NCI-H2029 treated with DMSO at 0.1 percent for 48 hours (cell line): ENCODE measurements at regions not wholly inside any gene's neighbourhood (a gene's known extent, or its start where the extent isn't known, plus 50 kb on each side); places are given as distances from the start of the nearest gene placed in this dataset.

Source experiments
- DNase-seq: peaks from one replicate; lab custom pipeline; 2025; lab: John Stamatoyannopoulos, UW

DNA sequence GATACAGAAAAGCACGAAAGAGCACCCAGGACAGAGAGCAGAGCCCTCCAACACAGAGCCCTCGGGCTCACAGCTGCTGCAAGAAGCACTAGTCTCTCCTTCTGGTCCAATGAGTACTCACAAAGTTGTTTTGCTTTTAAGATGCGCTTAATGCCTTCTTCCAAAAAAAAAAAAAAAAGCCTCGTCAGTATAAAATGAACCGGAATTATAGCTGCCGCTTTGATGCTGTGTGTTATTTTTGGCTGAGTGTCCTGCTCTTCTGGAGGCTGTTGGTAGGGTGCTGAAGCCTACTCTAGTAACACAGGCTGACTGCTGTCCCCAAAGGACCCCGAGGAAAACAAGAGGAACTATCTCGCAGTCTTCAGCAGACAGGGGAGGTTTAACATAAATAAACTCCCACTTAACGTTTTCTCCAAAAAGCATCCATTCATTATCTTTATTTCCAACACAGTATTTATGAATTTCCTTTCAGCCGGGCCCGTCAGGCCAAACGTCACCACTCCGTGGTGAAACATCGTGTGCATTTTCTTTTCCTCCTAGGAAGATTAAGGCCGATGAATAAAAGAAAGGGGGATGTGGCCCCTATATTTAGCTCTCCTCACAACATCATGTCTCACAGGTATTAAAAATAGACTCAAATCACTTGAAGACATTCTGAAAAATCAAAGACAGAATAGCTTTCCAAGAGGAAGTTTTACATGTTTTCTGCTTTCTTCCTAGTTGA lies 213.7 kb upstream of the PPARGC1A start:
- DNase-seq = no peak

DNA sequence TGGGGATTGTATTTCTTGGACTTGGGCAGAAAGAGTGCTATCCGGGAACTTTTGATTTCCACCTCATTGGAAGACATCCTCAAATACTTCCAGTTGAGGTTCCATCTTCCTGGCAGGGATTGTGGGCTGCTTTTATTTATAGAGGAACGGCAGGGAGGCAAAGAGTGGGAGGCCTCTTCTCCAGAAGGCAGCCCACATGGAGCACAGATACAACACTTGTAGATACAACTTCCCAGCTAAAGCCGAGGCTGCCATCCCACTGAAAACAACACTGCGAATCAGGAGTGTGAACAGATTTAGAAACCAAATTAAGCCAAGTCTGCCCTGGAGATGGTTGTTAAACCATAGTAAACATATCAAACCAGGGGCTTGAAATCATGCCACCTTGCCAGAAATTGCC lies 212.8 kb upstream of the PPARGC1A start:
- DNase-seq = no peak

DNA sequence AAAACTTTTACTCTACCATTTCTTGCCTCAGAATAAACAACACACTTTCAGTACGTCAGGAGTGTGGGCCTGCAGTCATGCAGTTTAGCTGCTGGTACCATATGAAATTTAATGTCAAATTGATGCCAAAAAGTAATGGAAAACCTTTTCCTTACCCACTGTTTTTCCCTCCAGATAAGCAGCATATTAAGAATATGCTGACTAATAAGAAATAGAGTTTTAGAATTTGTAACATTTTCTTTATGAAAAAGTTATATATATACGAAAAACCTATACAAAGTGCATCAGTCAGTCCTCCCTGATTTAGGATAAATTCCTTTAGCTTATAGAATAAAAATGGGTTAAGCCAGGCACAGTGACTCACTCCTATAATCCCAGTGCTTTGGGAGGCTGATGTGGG lies 206.8 kb upstream of the PPARGC1A start:
- no peak for DNase-seq

DNA sequence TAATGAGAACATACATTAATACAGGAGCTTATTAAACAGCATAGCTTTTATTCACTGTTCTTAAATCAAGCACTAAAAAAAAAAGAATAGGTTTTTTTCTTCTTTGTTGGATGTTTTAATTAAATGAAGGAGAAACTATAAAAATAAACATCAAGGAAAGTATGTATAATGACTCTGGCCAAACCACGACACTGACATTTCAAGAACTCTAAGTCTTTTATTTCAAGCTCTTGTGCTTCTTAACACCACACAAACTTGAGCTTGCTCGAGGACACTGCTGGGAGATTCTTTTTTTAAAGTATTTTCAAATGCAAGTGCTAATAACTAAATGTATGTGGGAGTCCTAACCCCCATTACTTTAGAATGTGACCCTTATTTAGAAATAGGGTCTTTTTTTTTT lies 204.9 kb upstream of the PPARGC1A start:
- no peak for DNase-seq

DNA sequence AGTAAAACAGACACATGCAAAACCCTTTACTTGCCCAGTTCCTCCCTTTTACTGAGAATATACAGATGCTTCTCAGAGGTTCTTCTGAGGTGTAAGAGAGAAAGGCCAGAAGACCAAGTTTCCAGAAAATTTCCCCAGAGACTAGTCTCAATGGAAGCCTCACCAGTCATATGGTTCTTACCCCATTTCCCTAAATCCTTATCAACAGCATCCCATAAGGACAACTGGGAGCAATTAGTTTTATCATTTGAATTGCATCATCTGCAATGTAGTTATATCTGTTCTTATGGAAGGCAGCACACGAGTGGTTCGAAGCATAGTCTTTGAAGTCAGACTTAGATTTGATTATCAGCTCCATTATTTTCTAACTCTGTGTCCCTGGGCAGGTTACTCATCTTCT lies 203.6 kb upstream of the PPARGC1A start:
- DNase-seq = no peak

DNA sequence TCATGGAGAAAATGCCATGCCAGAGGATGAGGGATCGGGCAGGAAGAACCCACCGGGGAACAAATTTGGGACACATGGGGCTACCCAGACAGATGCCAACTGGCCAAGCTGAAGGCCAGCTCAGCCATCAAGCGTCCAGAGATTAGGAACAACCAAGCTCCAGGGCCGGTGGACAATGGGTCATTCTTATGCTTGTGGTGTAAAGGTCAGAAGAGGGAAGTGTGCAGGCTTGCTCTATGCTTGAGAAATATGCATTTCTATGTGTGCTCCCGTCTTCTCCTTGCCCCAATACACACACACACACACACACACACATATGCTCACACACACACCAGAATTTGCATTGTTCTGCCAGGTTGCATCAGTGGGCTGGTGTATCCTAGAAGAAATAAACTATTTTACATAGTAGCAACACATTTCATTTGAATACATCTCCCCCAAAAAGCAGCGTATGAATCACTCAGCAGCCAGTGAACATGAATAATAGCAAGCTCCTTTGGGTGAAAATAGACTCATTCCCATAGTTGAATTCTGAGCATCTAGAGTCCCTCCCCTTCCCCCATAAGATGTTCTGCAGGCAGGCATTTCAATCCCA lies 201.9 kb upstream of the PPARGC1A start:
- no peak for DNase-seq

DNA sequence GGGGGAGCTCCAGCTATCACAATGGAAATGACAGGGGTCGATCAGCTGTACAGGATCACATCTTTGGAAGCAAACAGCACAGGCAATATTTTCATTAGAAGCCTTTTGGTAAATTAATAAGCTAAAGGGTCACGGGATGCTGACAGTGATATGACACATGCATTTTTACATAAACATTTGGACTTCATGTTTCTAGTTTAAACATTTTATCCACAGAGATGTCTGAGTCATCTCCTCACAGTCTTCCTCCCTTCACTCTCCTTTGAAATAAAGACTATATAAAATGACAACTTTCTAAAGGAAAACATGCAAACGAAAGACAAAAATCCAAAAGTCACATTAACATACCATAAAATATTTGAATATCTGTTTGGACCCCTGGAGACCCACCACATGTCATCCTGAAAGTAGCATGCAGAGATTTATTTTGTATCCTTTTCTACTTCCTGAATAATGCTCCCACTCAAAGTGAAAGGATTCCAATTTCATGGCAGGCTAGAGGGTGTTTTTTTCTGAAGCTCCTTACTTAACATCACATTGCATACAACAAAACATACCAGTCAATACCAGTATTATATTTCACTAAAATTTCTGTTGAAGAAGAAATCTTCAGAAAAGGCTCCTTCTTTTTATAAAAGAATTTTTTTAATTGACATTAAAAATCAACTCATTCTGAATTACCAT lies 200.1 kb upstream of the PPARGC1A start:
- DNase-seq = no peak

DNA sequence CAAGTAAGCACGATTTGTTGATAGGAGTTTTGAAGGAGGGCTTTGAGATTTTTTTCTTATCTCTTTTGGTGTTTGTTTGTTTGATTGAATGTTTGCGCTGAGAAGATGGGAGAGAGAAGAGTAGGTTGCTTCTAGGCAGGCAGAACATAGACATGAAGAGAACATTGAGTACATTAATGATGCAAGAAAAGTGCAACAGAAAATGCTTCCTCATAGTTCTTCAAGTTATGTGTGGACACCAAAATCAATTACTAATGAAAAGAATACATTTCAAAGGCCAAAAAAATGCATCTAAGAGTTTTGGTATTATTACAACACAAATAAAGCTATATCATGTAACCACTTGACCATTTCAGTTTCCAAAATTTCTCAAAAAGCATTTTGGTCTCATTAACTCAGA lies 191.0 kb upstream of the PPARGC1A start:
- DNase-seq = no peak

DNA sequence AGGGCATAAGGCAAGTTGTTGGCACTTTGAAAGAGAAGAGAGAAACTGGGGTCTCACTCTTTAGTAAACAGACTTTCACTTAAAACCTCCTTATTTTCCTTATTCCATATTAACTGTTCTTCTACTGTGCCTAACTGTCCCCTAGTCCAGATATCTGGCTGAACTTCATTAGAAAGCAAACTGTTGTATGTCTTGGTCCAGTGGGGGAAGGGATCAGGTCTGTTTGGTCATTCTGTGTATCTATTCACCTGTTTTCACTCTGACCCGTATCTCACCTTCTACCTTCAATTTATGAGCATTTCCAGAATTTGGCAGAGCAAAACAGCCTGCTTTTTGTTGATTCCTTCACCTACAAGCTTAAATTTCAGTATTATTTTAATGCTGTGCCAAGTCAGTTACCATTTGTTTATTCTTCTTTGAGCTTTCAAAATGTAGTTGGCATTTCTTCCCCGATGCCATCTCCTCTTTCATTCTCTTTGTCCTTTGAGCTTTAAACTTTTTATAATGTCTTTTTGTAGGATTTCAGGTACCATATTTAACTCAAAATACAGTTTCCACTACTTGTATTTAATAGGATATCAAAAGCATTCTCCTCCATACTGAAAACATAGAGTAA lies 188.6 kb upstream of the PPARGC1A start:
- DNase-seq = no peak

DNA sequence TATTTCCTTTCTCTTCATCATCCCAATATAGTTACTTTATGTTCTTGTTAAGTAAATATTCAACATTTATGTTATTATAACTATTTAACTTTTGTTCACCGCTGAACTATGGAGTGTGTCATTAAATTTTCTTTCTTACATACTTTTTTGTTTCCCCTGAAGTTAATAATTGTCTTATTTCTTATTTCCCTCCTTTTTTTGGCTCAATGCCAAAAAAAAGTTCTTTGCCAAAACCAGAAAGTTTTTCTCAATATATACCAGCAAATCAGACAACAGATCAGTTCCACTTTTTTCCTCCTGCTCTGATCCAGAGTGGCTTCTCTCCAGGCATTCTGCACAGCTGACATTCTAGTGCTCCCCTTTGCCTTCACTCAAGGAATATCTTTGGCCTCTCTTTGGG lies 187.0 kb upstream of the PPARGC1A start:
- no peak for DNase-seq

DNA sequence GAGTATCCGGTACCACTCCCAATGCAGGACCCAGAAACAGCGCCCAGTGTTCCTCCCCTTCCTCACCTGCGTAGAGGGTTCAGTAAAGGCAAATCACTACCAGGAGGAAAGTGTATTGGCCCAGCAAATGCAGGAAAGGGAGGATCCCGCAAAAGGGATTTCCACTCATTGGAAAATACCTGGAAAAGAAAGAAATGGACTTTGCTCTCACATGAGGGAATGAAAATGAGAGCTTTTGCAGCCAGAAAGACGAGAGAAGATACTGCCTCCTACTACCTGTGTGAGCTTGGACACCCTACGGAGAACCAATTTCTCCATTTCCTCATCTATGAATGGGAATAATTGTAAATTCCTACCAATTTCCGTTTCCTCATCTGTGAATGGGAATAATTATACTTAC lies 184.1 kb upstream of the PPARGC1A start:
- DNase-seq = no peak

DNA sequence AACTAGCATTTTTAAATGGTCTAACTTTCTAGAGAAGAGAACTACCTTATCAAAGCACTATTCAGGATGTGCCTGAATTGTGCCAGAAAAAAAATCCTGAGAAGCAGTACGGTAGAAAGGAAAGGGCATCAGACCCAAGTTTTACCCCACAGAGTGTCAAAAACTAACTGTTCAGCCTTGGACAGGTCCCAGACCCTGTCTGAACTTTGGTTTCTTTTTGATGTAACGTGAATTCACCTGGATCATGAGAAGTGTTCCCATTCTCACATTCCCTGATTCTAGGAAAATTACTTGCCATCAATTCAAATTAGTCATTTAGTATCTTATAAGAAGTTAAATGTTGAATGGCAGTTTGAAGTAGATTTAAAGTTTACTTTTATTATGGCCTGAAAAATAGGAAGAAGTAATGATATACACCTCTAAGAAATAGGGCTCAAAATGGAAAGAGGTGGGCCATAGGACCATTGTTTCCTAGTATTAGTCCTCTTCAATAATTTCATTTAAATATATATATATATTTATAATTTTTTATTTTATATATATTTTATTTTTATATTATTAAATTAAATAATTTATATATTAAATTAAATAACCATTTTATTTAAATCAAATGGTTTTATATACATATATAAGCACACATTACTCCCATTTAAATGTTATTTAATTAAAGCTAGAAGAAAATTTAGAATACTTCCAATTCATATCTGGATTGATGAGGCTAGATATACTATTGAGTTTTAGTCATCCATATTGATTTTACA lies 181.9 kb upstream of the PPARGC1A start:
- no peak for DNase-seq

DNA sequence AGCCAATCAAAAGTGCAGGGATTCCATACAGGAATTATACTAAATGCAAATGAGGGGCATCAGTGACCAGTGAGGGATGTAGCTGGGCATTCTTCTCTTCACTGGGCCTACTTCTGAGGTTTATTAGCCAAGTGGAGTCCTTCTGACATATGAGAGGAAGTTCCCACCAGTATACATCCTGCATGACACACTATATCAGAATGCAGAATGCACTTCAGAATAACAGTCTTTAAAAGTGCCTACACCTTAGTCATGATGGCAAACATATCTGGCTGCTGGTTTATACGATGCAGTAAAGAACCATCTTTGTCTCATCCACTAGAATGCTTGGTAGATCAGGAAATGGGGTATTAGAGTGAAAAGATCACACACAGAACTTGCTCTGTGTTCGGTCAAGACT lies 180.3 kb upstream of the PPARGC1A start:
- no peak for DNase-seq

DNA sequence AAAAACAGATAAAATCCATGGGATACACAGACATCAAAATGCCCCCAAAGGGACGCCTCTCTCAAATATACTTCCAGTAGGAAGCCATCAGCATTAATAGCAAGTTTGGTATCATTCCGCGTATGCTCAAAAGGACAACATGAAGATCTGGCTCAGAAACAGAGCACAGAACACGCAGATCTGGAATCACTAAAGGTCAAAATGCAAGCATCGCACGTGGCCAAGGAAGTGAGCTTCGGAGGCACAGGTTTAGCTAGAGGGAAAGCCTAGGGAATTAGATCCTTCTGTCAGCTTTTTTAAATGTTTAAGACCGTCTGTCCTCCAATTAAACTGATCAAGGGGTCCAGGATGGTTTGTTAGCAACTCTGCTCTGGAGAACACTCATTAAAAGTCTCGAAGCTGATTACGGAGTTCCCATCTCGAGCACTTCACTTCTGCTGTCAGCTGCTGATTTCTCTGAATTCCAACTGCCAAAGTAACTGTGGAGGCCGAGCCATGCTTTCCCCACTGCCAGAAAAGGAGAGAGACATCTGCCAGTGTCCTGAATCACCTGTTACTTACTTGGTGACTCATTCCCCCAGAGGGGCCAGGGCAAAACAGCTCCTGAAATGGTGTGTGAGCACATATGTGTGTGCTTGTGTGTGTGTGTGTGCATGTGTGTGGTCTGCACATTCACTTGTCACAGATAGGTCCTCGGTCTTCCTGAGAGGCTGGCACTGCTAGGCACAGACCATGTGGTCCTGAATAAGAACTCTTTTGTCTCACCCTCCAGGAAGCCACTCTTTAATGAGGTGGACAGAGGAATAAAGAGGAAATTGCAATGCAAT lies 177.7 kb upstream of the PPARGC1A start:
- DNase-seq = no peak

DNA sequence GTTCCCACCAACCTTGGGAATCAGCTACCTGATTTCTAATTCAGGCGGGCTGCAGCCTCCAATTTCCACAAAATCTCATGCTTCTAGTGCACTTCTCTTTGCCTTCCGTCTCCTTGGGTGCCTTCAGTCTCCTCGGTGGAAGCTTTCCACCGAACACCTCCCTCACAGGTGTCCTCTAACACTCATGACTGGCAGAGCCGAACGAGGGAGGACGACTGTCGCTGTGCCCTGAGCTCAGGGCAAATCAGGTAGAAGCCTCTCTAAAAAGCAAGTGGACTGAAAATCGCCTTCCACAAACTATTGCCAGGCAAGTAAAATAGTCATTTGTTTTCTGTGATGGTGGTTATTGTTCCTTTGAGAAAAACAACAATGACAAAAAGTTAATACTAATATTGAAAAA lies 176.1 kb upstream of the PPARGC1A start:
- no peak for DNase-seq

DNA sequence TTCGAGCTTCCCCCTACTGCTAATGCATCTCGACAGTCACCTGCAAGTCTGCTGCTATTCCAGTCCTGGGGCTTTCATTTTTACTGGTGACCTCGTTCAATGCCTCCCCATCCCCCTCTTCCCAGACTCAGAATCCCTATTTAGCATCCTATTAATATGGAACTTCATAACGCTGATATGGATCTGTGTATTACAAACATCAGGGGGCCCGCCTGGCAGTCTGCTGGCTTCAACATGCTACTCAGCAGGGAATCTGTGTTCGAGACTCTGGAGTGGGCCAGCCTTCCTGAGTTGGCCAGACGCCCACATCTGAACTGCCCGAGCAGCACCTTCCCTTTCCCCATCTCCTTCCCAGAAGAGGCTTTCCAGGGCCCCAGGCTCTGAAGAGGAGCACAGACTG lies 173.9 kb upstream of the PPARGC1A start:
- DNase-seq = no peak

DNA sequence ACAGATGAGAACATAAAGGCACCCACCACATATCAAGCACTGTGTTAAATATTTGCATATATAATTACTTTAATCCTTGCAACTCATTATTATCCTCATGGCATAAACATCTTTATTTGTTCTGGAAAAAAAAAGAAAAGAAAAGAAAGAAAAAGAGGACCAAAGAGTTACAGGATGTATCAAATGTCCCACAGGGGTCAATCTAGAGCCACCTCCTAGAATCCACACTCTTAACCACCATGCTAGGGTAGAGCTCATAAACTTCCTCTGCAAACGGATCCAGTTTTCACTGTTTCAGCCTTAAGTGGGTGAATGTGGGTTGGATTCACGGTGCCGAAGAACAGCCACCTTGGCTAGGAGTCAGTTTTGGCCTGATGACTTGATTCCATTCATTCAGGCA lies 171.1 kb upstream of the PPARGC1A start:
- no peak for DNase-seq

DNA sequence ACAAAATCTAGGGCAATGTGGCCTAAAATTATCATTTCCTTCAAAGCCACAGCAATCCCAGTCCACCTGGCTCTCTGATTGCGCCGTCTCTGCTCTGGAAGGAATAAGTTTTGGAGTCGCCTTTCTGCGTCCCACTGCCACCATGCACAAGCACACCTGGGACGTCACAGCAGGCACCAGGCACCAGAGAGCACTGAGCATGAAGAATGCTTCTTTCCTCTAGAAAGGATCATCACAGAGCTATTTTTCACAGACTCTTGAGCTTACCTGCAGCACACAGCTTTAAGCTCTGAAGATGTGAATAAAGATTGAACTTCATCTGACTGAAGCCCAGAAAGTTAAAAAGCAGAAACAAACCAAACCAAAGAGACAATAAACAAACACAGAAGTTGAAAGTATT lies 170.0 kb upstream of the PPARGC1A start:
- no peak for DNase-seq

DNA sequence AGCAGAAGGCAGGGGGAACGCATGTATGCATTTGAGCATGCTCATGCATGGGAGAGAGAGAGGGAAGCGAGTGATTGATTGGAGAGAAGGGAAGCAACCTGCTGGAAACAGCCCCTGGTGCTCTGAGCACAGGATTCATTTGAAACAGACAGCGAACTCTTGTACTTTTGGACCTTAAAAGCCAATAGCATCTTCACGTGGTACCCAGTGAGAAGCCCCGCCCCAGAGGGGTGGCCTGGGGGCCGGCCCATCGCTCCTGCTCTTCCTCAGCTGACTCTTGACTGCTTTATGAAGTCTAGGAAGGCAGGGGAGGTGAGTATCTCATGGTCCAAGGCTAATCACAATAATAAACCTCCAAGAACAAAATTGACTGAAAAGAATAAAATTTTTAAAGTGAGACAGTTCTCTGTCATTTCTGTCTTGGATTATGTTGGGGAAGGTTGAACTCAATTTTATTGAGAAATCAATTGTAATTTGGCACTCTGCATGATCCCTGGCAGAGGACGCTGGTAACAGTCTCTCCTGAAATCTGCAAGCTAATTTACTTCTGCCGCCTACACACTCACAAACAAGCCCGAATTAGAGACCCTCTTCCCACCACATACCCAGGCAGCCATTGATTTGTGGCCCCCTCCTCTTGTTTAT lies 168.2 kb upstream of the PPARGC1A start:
- no peak for DNase-seq

DNA sequence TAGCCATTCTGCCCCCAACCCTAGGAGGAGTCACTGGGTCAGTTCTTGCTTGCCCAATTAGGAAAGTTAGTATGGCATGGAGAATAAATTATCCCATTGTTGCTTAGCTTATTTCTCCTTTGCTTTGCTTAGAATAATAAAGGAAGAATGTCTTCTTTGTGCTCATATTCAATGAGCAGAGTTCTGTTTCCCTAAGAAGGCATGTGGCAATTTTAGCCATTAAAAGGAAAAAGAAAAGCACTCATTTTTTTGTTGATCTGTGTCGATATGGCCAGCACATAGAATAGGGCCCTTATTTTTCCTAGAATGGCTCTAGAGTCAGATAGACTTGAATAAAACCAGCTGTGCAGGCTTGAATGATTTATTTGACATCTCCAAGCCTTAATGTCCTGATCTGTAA lies 166.4 kb upstream of the PPARGC1A start:
- DNase-seq = no peak

DNA sequence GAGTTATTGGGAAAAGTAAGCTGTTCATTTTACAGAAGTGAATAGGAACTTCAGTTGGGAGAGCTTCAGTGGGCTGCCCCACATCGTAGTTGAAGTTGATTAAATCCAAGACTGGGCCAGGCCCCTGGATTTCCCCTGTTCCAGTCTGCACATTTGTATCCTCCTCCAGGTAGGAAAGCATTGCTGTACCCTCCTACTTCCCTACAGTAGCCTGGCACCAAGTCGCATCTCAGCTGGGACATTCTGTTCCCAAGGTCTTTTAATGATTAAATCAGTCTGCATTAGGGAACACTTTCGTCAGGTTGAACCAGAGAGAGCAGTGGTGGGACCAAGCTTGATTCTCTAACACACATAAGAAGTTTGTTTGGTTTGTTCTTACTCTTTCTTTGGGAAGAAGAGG lies 165.8 kb upstream of the PPARGC1A start:
- no peak for DNase-seq
